GM19467 (cell line): ENCODE measurements at regions not wholly inside any gene's neighbourhood (a gene's known extent, or its start where the extent isn't known, plus 50 kb on each side); places are given as distances from the start of the nearest gene placed in this dataset.
A peak's percentile ranks its signal among the peaks of the same experiment; 100 is the strongest.
"Not testable (repeated sequence)": the region's sequence is repeated elsewhere in the genome, so short reads cannot be mapped to it uniquely, and the experiment has no call there.

Experiments used
- ATAC-seq: cut with Tn5 transposase; IDR thresholded peaks from one replicate; pipeline ENCODE4 v1.9.1; 2021; ENCODE audit warnings: mild to moderate bottlenecking, moderate library complexity; ENCODE audit not compliant: unreplicated experiment

GRCh38 chr10:28387140-28387539 lies 84.3 kb upstream of the MPP7 start:
- ATAC-seq, result no peak

DNA sequence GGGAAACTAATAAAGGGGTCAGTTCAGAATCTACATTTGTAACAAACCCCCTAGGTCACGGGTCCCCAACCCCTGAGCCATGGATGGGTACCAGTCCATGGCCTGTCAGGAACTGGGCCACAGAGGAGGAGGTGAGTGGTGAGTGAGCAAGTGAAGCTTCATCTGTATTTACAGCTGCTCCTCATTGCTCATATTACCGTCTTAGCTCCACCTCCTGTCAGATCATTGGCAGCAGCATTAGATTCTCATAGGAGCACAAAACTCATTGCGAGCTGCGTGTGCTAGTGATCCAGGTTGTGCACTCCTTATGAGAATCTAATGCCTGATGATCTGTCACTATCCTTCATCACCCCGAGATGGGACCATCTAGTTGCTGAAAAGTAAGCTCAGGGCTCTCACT lies 88.4 kb upstream of the MPP7 start:
- ATAC-seq, result no peak

DNA sequence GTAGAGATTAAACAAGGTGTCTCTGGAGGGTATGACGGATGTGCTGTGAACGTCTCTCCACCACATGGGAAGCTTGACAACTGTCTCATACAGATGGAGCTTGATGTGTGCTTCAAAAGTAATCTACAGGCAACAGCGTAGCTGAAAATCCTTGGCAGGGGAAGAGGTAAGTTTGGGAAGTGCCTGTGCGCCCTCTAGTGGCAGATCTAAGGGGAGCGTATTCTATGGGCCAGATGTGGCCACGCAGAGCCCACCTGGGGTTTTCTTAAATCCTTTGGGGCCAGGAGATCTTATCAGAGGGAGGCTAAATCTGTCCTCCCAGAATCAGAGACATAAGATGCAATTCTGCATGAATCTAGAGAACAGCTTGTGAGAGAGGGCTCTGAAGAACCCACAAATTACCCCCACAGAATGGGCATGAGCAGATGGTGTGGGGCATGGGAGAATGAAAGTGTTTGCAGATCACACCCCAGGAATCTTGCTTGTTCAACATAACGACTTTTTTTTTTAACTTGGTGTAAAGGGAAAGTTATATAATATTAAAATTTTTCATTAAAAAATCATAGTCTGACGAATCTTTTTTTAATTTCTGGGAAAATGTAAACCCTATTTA lies 91.2 kb upstream of the MPP7 start:
- peak; percentile 77 for ATAC-seq

DNA sequence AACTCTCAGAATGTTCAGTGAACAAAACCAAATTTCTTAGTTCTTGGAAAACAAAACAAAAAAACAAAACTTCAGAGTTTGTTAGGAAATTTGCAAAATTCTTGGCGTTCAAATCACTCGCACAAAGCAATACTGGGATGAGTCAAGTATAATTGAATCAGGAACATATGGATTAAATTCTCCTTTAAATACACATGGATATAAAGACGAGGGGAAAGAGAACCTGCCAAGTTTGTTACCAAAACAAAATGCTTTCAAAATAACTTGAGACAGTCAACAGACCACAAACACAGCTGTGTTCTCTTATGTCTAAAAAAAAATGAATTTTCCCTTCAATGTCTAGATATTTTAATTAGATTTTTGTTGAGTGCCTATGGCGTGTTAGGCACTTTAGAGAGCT lies 93.5 kb upstream of the MPP7 start:
- no peak for ATAC-seq

GRCh38 chr10:28397229-28397628 lies 94.4 kb upstream of the MPP7 start:
- ATAC-seq, result no peak

DNA sequence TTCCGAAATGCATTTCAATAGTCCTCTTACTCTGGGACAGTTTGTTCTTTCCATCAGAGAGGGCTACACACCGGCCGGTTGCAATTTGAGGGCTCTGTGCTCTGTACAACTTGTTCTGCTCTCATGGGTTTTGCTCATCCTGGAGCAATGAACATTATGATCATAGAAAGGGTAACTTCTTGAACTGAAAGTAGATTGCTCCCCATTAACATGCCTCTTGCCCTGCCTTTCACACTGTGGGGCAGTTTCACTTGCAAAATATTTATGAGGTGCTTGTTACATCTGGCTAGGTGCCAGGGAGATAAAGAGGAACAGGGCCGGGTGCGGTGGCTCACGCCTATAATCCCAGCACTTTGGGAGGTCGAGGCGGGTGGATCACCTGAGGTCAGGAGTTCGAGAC lies 97.3 kb upstream of the MPP7 start:
- no peak for ATAC-seq

- no peak for ATAC-seq
Measured at GRCh38 chr10:28400681-28401080, 97.8 kb upstream of the MPP7 start.

- not testable (repeated sequence) for ATAC-seq
Measured at GRCh38 chr10:28402611-28403073, 99.8 kb upstream of the MPP7 start.

DNA sequence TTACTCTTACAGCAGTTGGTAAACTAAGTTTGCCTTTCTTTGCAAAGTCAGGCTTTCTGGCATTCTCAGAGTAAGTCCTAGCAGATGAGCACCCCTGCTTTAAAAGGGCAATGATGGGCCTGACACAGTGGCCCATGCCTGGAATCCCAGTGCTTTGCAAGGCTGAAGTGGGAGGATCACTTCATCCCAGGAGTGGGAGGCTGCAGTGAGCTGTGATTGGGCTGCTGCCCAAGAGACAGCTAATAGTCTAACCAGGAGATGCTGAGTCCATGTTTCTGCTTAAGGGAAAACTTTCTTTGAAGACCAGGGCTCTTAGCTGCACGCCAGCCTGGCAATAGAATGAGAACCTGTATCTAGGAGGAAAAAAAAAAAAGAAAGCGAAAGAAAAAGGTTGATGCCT lies 100.2 kb upstream of the MPP7 start:
- ATAC-seq, result no peak

DNA sequence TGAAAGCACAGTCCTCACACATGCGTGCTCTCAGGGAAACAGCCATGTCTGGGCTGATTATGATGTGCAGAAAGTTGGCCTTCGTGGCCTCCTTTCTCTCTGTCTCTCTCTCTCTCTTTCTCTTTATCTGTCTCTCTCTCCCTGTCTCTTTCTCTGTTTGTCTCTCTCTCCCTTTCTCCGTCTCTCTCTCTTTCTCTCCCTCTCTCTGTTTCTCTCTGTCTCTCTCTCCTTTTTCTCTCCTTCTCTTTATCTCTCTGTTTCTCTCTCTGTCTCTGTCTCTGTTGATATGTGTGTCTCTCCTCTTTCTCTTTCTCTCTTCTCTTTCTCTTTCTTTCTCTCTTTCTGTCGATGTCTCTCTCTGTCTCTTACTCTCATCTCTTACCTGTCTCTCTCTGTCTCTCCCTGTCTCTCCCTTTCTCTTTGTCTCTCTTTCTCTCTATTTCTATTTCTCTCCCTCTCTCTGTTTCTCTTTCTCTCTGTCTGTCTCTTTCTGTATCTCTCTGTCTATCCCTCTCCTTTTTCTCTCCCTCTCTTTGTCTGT lies 105.4 kb upstream of the MPP7 start:
- no peak for ATAC-seq

- ATAC-seq, result no peak
Measured at GRCh38 chr10:28410420-28411135, 107.7 kb upstream of the MPP7 start.

- ATAC-seq, result no peak
Measured at GRCh38 chr10:28411136-28411460, 108.2 kb upstream of the MPP7 start.

- no peak for ATAC-seq
Measured at GRCh38 chr10:28411648-28412047, 108.8 kb upstream of the MPP7 start.

- no peak for ATAC-seq
Measured at GRCh38 chr10:28418069-28418468, 114.8 kb upstream of the WAC start.

- ATAC-seq, result no peak
Measured at GRCh38 chr10:28425422-28425821, 107.5 kb upstream of the WAC start.

DNA sequence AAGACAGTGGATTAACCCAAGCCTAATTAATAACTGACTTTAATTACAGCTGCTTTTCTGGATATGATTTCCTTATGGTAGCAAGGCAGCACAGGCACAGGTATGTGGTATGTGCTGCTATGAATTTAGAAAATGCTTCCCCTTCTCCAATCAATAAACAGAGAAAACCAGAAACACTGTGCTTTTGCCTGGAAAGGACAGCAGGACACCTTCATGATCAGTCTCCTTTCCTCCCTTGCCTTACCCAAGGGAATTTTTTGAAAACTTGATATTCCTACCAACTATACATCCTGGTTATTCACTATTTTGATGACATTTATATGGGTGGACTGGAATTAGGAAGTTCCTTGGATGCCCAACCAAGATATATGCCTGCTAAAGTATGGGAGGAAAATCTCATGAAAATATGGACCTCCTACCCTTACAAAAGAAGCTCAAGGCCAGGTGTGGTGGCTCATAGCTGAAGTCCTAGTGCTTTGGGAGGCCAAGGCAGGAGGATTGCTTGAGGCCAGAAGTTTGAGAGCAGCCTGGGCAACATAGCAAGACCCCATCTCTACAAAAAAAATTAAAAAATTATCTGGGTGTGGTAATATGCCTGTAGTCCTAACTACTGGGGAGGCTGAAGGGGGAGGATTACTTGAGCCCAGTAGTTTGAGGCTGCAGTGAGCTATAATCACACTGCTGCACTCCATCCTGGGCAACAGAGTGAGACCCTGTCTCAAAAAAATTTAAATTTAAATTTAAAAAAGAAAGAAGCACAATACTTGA lies 106.3 kb upstream of the WAC start:
- ATAC-seq, result no peak

GRCh38 chr10:28427376-28427775 lies 105.5 kb upstream of the WAC start:
- ATAC-seq, result no peak

DNA sequence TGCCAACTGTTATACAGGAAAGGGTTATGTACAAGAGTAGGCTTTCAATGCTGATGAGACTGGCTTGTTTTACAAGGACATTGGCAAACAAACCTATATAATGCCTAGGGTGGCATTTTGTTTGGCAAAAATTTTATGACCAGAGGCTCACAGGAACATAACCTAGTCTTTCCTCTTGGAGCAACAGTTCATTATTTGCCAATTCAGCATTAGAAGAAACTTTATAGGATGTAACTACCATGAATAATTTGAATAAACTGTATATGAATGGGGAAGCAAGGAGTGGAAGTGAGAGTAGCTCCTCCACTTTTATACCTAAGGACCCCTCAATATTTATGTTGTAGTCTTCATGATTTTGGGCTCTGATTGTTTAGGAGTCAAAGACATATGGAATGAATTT lies 103.9 kb upstream of the WAC start:
- ATAC-seq, result no peak

DNA sequence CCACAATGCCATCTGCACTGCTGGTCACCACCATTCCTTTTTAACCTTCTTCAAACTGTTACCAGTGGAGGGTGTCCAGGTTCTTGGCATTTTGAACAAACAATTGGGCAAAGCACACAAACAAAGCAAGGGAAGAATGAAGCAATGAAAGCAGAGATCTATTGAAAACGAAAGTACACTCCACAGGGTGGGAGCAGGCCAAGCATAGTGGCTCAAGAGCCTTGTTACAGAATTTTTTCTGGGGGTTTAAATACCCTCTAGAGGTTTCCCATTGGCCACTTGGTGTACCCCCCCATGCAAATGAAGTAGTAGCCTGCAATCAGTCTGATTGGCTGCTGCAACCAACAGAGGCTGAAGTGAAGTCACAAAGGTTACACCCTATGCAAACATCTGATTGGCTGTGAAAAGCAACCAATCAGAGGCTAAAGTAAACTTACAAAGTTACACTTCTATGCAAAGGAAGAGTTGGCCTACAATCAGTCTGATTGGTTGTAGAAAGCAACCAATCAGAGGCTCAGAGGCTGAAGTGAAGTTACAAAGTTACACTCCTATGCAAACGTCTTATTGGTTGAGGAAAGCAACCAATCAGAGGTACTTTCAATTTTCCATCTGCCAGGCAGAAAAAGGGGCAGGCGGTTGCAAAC lies 103.2 kb upstream of the WAC start:
- ATAC-seq, result no peak

DNA sequence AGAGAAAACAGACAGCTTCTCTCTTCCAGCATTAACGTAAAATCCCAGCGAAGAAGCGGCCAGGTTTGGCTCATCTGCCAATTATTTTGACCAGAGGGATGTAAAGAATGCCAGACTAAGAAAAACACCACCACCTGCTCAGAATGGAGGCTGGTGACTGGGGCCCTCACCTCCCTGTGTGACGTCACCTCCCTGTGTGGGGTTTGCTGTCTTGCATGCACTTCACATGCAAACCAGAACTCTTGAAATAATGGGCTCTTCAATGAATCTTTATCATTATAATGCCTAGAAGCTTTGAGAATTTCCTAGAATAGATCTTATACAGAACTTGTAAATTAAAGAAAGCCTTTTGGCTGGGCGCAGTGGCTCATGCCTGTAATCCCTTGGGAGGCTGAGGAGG lies 101.8 kb upstream of the WAC start:
- ATAC-seq, result no peak

DNA sequence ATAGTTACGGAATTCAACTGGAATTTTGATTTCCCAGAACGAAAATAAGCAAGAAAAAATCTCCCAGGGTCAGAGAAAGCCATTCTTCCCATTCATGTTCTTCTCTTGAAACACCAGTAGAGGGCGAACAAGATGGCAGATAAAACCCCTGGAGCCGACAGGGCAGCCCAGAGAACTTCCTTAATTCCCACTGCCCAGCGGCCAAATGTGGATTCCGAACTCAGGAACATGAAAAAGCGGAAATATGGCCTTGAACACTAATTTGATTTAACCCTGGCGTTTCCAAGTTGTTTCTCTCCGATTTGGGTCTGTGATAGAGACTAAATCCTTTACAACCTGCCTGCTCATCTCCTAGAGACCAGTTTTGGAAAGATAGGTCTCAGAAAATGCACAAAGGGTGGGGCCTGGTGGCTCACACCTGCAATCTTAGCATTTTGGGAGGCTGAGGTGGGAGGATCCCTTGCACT lies 100.7 kb upstream of the WAC start:
- peak; percentile 66 for ATAC-seq
